ENCODE measurements at regions not wholly inside any gene's neighbourhood (a gene's known extent, or its start where the extent isn't known, plus 50 kb on each side); places are given as distances from the start of the nearest gene placed in this dataset.

DNA sequence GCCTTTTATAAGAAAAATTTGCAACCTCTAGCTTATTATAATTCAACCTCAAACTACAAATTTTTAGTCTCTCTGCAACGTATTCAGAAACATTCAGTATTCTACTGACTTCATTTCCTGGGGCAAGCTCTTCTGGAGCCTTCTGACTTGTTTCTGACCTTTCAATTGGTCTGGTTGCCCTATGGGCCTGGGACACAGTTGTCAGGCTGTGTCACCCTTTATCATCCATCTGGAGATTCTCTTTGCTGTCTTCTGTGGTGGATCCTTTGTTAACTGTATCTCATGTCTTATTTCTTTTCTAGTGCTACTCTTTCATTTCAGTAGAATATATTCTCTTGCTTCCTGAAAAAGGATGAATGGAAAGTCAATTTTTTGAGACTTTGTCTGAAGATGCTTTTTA, 55.1 kb upstream of the PGRMC2 start:
- TF ChIP-seq CTCF (IDR thresholded peaks at IDR 0.05) (no peak), POLR2A (IDR thresholded peaks at IDR 0.05) (no peak)

Data from lower leg skin (tissue), 3 donors.